ENCODE measurements at regions not wholly inside any gene's neighbourhood (a gene's known extent, or its start where the extent isn't known, plus 50 kb on each side); places are given as distances from the start of the nearest gene placed in this dataset.

DNA sequence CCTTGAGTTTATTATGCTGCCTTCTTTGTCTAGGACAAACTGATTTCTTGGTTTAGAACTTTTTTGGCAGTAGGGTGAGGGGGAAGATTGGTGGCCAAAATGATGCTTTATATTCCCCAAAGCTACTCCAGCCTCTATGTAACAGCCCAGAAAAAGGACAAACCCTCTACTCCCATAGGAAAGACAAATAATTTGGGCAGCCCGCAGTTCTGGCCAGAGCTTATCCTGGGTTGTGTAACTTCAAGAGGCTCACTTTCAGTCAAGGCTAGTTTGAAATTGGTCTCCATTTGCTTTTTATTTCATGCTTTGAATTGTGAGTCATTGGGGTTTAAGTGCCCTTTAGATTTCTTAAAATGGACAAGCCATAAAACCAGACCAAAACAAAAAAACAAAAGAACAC lies 142.3 kb downstream of the OLFM4 start:
- Mint-ChIP-seq H3K9me3 (peaks cover 6% of the 10 kb centered on the region), H3K27me3 (peaks cover 10% of the 10 kb centered on the region), H3K27ac (no peak overlapping the region), H3K4me1 (ENCODE audit: unreplicated experiment) (no peaks in the 10 kb centered on the region), H3K4me3 (no peak overlapping the region), H3K36me3 (no peaks in the 10 kb centered on the region)
- no peak for DNase-seq (ENCODE audit: extremely low spot score, unreplicated experiment)
- no peak for TF ChIP-seq CTCF (conservative IDR thresholded peaks at IDR 0.05)

DNA sequence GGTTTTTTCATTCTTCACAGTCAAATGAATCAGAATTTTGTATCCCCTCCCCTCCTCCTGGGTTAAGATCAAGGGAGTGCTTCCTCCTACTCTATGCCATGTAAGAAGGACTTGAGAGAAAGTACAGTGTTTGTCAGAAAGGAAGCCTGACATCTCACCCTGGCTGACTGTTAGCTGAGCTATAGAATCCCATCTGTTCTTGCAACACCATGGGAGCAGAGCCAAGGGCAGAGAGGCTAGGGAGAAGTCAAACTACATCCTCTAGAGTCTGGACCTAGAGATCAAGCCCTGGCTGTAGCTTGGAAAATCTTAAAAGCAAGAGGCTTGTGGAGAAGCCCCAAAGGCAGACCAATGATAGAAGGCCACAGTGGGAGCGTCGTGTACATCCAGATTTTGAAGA lies 145.9 kb downstream of the OLFM4 start:
- no peak overlapping the region for H3K27ac Mint-ChIP-seq
- TF ChIP-seq CTCF (conservative IDR thresholded peaks at IDR 0.05): no peak
- H3K36me3 Mint-ChIP-seq: no peaks in the 10 kb centered on the region
- H3K4me3 Mint-ChIP-seq: no peak overlapping the region
- no peak for DNase-seq (ENCODE audit: extremely low spot score, unreplicated experiment)
- H3K9me3 Mint-ChIP-seq: peaks cover 6% of the 10 kb centered on the region
- H3K4me1 Mint-ChIP-seq (ENCODE audit: unreplicated experiment): no peaks in the 10 kb centered on the region
- peaks cover 17% of the 10 kb centered on the region for H3K27me3 Mint-ChIP-seq

DNA sequence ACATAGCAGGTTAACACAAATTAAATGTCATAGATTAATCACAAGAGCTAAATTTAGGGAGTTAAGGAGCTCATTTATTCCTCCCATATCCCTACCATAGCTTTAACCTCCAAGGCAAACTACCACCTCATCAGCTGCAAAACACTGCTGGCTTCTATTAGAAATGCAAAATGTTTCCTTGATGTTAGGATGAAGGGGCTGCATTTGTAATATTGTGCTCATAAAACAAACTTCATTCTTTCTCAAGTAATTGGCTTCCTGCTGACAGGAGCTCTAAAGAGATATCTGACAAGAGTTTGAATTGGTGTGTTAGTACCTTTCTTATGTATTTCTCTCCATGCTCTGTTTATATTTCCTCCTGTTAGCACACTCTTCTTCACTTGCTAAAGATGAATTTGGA lies 152.1 kb downstream of the OLFM4 start:
- H3K27me3 Mint-ChIP-seq: peaks cover 10% of the 10 kb centered on the region
- no peak overlapping the region for H3K27ac Mint-ChIP-seq
- H3K36me3 Mint-ChIP-seq: no peaks in the 10 kb centered on the region
- TF ChIP-seq CTCF (conservative IDR thresholded peaks at IDR 0.05): no peak
- no peak for DNase-seq (ENCODE audit: extremely low spot score, unreplicated experiment)
- H3K4me1 Mint-ChIP-seq (ENCODE audit: unreplicated experiment): no peaks in the 10 kb centered on the region
- H3K9me3 Mint-ChIP-seq: no peaks in the 10 kb centered on the region
- H3K4me3 Mint-ChIP-seq: no peak overlapping the region

DNA sequence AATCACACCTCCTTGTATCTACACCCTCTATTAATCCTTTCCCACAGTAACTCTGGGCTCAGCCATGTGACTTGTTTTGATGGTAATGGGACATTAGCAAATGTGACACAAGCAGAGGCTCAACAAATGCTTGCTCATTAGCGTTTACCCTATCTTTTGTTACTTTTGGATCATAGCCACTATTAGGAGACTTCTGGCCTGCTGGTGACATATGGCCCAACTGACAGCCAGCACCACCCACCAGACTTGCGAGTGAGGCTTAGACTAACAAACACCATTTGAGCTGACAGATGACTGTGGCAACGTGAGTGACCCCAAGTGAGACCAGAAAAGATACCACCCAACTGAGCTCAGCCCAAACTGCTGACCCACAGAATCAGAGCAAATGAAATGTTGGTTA lies 154.1 kb downstream of the OLFM4 start:
- Mint-ChIP-seq H3K4me1 (ENCODE audit: unreplicated experiment) (no peaks in the 10 kb centered on the region), H3K27ac (no peak overlapping the region), H3K27me3 (peaks cover 4% of the 10 kb centered on the region), H3K4me3 (no peak overlapping the region), H3K36me3 (no peaks in the 10 kb centered on the region), H3K9me3 (no peaks in the 10 kb centered on the region)
- DNase-seq (ENCODE audit: extremely low spot score, unreplicated experiment): no peak
- no peak for TF ChIP-seq CTCF (conservative IDR thresholded peaks at IDR 0.05)

- no peak for DNase-seq (ENCODE audit: extremely low spot score, unreplicated experiment)
- Mint-ChIP-seq H3K36me3 (no peaks in the 10 kb centered on the region), H3K9me3 (no peaks in the 10 kb centered on the region), H3K4me1 (ENCODE audit: unreplicated experiment) (peaks cover 9% of the 10 kb centered on the region), H3K27ac (no peak overlapping the region), H3K27me3 (peaks cover 18% of the 10 kb centered on the region), H3K4me3 (no peak overlapping the region)
- no peak for TF ChIP-seq CTCF (conservative IDR thresholded peaks at IDR 0.05)
Measured at GRCh38 chr13:53188120-53188519, 159.5 kb downstream of the OLFM4 start.

GRCh38 chr13:53189162-53189561 lies 160.5 kb downstream of the OLFM4 start:
- H3K27ac Mint-ChIP-seq: no peak overlapping the region
- DNase-seq (ENCODE audit: extremely low spot score, unreplicated experiment): no peak
- no peaks in the 10 kb centered on the region for H3K36me3 Mint-ChIP-seq
- H3K27me3 Mint-ChIP-seq: peaks cover 18% of the 10 kb centered on the region
- no peaks in the 10 kb centered on the region for H3K9me3 Mint-ChIP-seq
- H3K4me3 Mint-ChIP-seq: no peak overlapping the region
- peak; percentile 38 for TF ChIP-seq CTCF (conservative IDR thresholded peaks at IDR 0.05)
- peaks cover 9% of the 10 kb centered on the region for H3K4me1 Mint-ChIP-seq (ENCODE audit: unreplicated experiment)
